Lower lobe of right lung (tissue), 2 donors: ENCODE measurements at regions not wholly inside any gene's neighbourhood (a gene's known extent, or its start where the extent isn't known, plus 50 kb on each side); places are given as distances from the start of the nearest gene placed in this dataset.

Source experiments
- ATAC-seq, 2 donors: fragments of 200-7000 bp; cut with Tn5 transposase; one replicate each; pipeline ENCODE4 v1.9.1; 2020 to 2022; ENCODE audit warnings: mild to moderate bottlenecking in 2 of 2, moderate library complexity in 2 of 2
- DNase-seq: peaks from one replicate; pipeline ENCODE4 v3.0.0-alpha.2; 2020
- H3K27ac ChIP-seq: fragments of 200-600 bp; one replicate; pipeline ENCODE4 v1.8.0; 2022
- H3K27me3 ChIP-seq: fragments of 200-600 bp; one replicate; pipeline ENCODE4 v1.8.0; 2022; ENCODE audit warnings: low read depth
- H3K36me3 ChIP-seq: fragments of 200-600 bp; one replicate; pipeline ENCODE4 v1.8.0; 2022; ENCODE audit warnings: mild to moderate bottlenecking
- H3K4me1 ChIP-seq: fragments of 200-600 bp; one replicate; pipeline ENCODE4 v1.8.0; 2022
- H3K4me3 ChIP-seq: fragments of 200-600 bp; one replicate; pipeline ENCODE4 v1.8.0; 2022; ENCODE audit warnings: mild to moderate bottlenecking
- H3K9me3 ChIP-seq: fragments of 200-600 bp; one replicate; pipeline ENCODE4 v1.8.0; 2022
- CTCF ChIP-seq: fragments of 200-600 bp; IDR thresholded peaks from one replicate; pipeline ENCODE4 v1.8.0; 2022; ENCODE audit warnings: antibody characterized with exemption, mild to moderate bottlenecking
- intact Hi-C: fragments of 100-400 bp; cut with DNase I; formaldehyde crosslinking; loops from one replicate; pipeline ENCODE4 v1.11.0; 2022
- donor health status: DM: no; HTN: yes; CAD: no; lungs with severe emphysema.

GRCh38 chr21:17343055-17343454 is 169.8 kb upstream of the CXADR start:
- Histone ChIP-seq H3K9me3 (no peaks in the 10 kb centered on the region), H3K27ac (no peak overlapping the region), H3K4me1 (no peaks in the 10 kb centered on the region), H3K36me3 (no peaks in the 10 kb centered on the region), H3K27me3 (no peaks in the 10 kb centered on the region), H3K4me3 (no peak overlapping the region)
- intact Hi-C loops, result no loop called here
- ATAC-seq, result no peak
- TF ChIP-seq CTCF, result no peak
- DNase-seq, result no peak

- intact Hi-C loops, result no loop called here
Observed at GRCh38 chr21:17348357-17348756, 164.5 kb upstream of the CXADR start.

GRCh38 chr21:17348849-17349248 is 164.0 kb upstream of the CXADR start:
- no peak for DNase-seq
- intact Hi-C loops, result no loop called here
- Histone ChIP-seq H3K27ac (no peak overlapping the region), H3K36me3 (no peaks in the 10 kb centered on the region), H3K4me1 (no peaks in the 10 kb centered on the region), H3K9me3 (no peaks in the 10 kb centered on the region), H3K4me3 (no peak overlapping the region), H3K27me3 (no peaks in the 10 kb centered on the region)
- no peak for ATAC-seq
- TF ChIP-seq CTCF, result no peak

More at GRCh38 chr21:17348357-17348756, 164.5 kb upstream of the CXADR start:
- H3K4me1 ChIP-seq, result no peaks in the 10 kb centered on the region
- DNase-seq, result no peak
- no peaks in the 10 kb centered on the region for H3K27me3 ChIP-seq
- TF ChIP-seq CTCF, result no peak
- no peaks in the 10 kb centered on the region for H3K36me3 ChIP-seq
- H3K27ac ChIP-seq, result no peak overlapping the region
- H3K4me3 ChIP-seq, result no peak overlapping the region
- no peaks in the 10 kb centered on the region for H3K9me3 ChIP-seq
- ATAC-seq, result no peak

GRCh38 chr21:17351766-17352165 is 161.1 kb upstream of the CXADR start:
- intact Hi-C loops, result no loop called here
- H3K9me3 ChIP-seq, result no peaks in the 10 kb centered on the region
- DNase-seq, result no peak
- no peak overlapping the region for H3K4me3 ChIP-seq
- no peaks in the 10 kb centered on the region for H3K36me3 ChIP-seq
- no peaks in the 10 kb centered on the region for H3K4me1 ChIP-seq
- no peak for TF ChIP-seq CTCF
- ATAC-seq, result no peak
- no peak overlapping the region for H3K27ac ChIP-seq
- no peaks in the 10 kb centered on the region for H3K27me3 ChIP-seq

- no peak for ATAC-seq
- Histone ChIP-seq H3K4me1 (no peaks in the 10 kb centered on the region), H3K27me3 (no peaks in the 10 kb centered on the region), H3K36me3 (no peaks in the 10 kb centered on the region), H3K27ac (no peak overlapping the region), H3K4me3 (no peak overlapping the region), H3K9me3 (no peaks in the 10 kb centered on the region)
- intact Hi-C loops, result no loop called here
- no peak for TF ChIP-seq CTCF
- no peak for DNase-seq
Observed at GRCh38 chr21:17352996-17353655, 159.7 kb upstream of the CXADR start.
